Stimulated activated CD4-positive, alpha-beta T cell treated with anti-CD3 and anti-CD28 coated beads, Interleukin-4, amount 100 ng/mL, for 1 hour (primary cell): ENCODE measurements at regions not wholly inside any gene's neighbourhood (a gene's known extent, or its start where the extent isn't known, plus 50 kb on each side); places are given as distances from the start of the nearest gene placed in this dataset.

Experiments
- DNase-seq: peaks from one replicate; pipeline ENCODE4 v3.0.0-alpha.2; 2020

- DNase-seq, result no peak
These were observed 142.0 kb downstream of the PTPN20 start for GRCh38 chr10:47053081-47053798.

- no peak for DNase-seq
These were observed 143.7 kb downstream of the PTPN20 start for GRCh38 chr10:47054974-47055373.

GRCh38 chr10:47055386-47056246, 144.4 kb downstream of the PTPN20 start:
- no peak for DNase-seq

GRCh38 chr10:47056247-47056510, 145.0 kb downstream of the PTPN20 start:
- DNase-seq, result no peak

- DNase-seq, result no peak
These were observed 146.2 kb downstream of the PTPN20 start for GRCh38 chr10:47057471-47057870.

GRCh38 chr10:47058032-47058702, 146.9 kb downstream of the PTPN20 start:
- no peak for DNase-seq

GRCh38 chr10:47058961-47059391, 147.7 kb downstream of the PTPN20 start:
- DNase-seq, result no peak

GRCh38 chr10:47059606-47060311, 148.5 kb downstream of the PTPN20 start:
- DNase-seq, result no peak

GRCh38 chr10:47060356-47060755, 149.1 kb downstream of the PTPN20 start:
- DNase-seq, result no peak

GRCh38 chr10:47060993-47061500, 149.8 kb downstream of the PTPN20 start:
- DNase-seq, result no peak

GRCh38 chr10:47061776-47062175, 150.5 kb downstream of the PTPN20 start:
- DNase-seq, result no peak

GRCh38 chr10:47062441-47063200, 151.4 kb downstream of the PTPN20 start:
- DNase-seq, result no peak

- no peak for DNase-seq
These were observed 152.6 kb downstream of the PTPN20 start for GRCh38 chr10:47063858-47064257.

GRCh38 chr10:47065903-47066302, 154.7 kb downstream of the PTPN20 start:
- DNase-seq, result no peak

- DNase-seq, result no peak
These were observed 157.0 kb downstream of the PTPN20 start for GRCh38 chr10:47067949-47068940.

GRCh38 chr10:47070541-47070940, 159.3 kb downstream of the PTPN20 start:
- DNase-seq, result no peak

- no peak for DNase-seq
These were observed 160.7 kb downstream of the PTPN20 start for GRCh38 chr10:47071891-47072290.

GRCh38 chr10:47073967-47074366, 162.7 kb downstream of the PTPN20 start:
- no peak for DNase-seq

GRCh38 chr10:47076949-47077361, 165.7 kb downstream of the PTPN20 start:
- DNase-seq, result no peak

GRCh38 chr10:47077386-47077785, 166.2 kb downstream of the PTPN20 start:
- DNase-seq, result no peak

GRCh38 chr10:47077941-47078340, 166.7 kb downstream of the PTPN20 start:
- DNase-seq, result no peak
